Caco-2 (cell line): ENCODE measurements at regions not wholly inside any gene's neighbourhood (a gene's known extent, or its start where the extent isn't known, plus 50 kb on each side); places are given as distances from the start of the nearest gene placed in this dataset.

ENCODE experiments used
- BruUV-seq: library from RNA; stranded (reverse); fragments of 400-500 nt; replicated peaks from 2 replicates; lab custom pipeline; 2021; lab: Mats Ljungman, UMichigan
- CTCF ChIA-PET: fragments of 300-600 bp; sonication (Branson Sonifier 250); formaldehyde crosslinking; loops from one replicate; lab custom pipeline; 2022; ENCODE audit warnings: antibody characterized with exemption; lab: Charles Lee
- POLR2A ChIA-PET: fragments of 300-600 bp; sonication (Branson Sonifier 250); formaldehyde crosslinking; loops from one replicate; lab custom pipeline; 2022; ENCODE audit warnings: antibody characterized with exemption; lab: Charles Lee
- DNase-seq, 2 experiments: peaks; one replicate each; pipeline versions ENCODE4 v3.0.0 to v3.0.0-alpha.2; 2020 to 2022
- H3K27me3 ChIP-seq: replicated peaks from 2 replicates; pipeline ENCODE4 v1.6.0; 2011; ENCODE audit warnings: low read length; ENCODE audit not compliant: control insufficient read depth, insufficient read depth
- H3K36me3 ChIP-seq: 2 replicates; pipeline ENCODE4 v1.5.1; 2011; ENCODE audit warnings: low read length; ENCODE audit not compliant: control insufficient read depth, insufficient read depth
- H3K4me1 ChIP-seq: fragments of 250-450 bp; sonication (Bioruptor Pico); 2 replicates; pipeline ENCODE4 v1.5.1; 2020; ENCODE audit warnings: mild to moderate bottlenecking
- H3K4me3 ChIP-seq: 2 replicates; pipeline ENCODE4 v1.5.1; 2011; ENCODE audit warnings: low read depth, mild to moderate bottlenecking, control low read depth, low read length
- H3K9me3 ChIP-seq: fragments of 250-450 bp; sonication (Bioruptor Pico); 2 replicates; pipeline ENCODE4 v1.5.1; 2020; ENCODE audit warnings: mild to moderate bottlenecking, moderate library complexity
- H3K27ac Mint-ChIP-seq: one replicate; pipeline ENCODE4 v1.8.0; 2022; ENCODE audit warnings: mixed read lengths; ENCODE audit not compliant: unreplicated experiment
- H3K27me3 Mint-ChIP-seq: one replicate; pipeline ENCODE4 v1.8.0; 2022; ENCODE audit warnings: mixed read lengths; ENCODE audit not compliant: insufficient read depth, unreplicated experiment
- H3K36me3 Mint-ChIP-seq: one replicate; pipeline ENCODE4 v1.8.0; 2022; ENCODE audit warnings: mild to moderate bottlenecking, mixed read lengths; ENCODE audit not compliant: insufficient read depth, unreplicated experiment
- H3K4me1 Mint-ChIP-seq: one replicate; pipeline ENCODE4 v1.8.0; 2022; ENCODE audit warnings: low read depth, mixed read lengths; ENCODE audit not compliant: unreplicated experiment
- H3K4me3 Mint-ChIP-seq: one replicate; pipeline ENCODE4 v1.8.0; 2022; ENCODE audit warnings: mild to moderate bottlenecking, moderate library complexity, mixed read lengths; ENCODE audit not compliant: unreplicated experiment
- H3K9me3 Mint-ChIP-seq: one replicate; pipeline ENCODE4 v1.8.0; 2022; ENCODE audit warnings: mixed read lengths; ENCODE audit not compliant: unreplicated experiment
- CTCF ChIP-seq, 2 experiments: fragments of 200-600 bp in 1 of 2; IDR thresholded peaks; 1 replicate in 1 of 2; 2 replicates in 1 of 2; pipeline versions ENCODE4 v1.5.1 to v1.8.0; 2011 to 2022; ENCODE audit warnings: antibody characterized with exemption in 1 of 2, control low read depth in 1 of 2, inconsistent platforms in 1 of 2, low read depth in 1 of 2, low read length in 1 of 2, mild to moderate bottlenecking in 1 of 2, moderate library complexity in 1 of 2; ENCODE audit not compliant: insufficient read depth in 1 of 2, severe bottlenecking in 1 of 2, unreplicated experiment in 1 of 2
- intact Hi-C: fragments of 100-400 bp; cut with micrococcal nuclease; formaldehyde crosslinking; loops from one replicate; pipeline ENCODE4 v1.10.0; 2022; ENCODE audit not compliant: unreplicated experiment

- Histone ChIP-seq H3K36me3 (no peaks in the 10 kb centered on the region), H3K27me3 (peaks cover 1% of the 10 kb centered on the region; the same call in 1 of the 2 replicates), H3K9me3 (0 out of 2 replicates have a peak, but pooled peaks cover 5% of the 10 kb centered on the region), H3K4me3 (no peak overlapping the region), H3K4me1 (peaks cover 21% of the 10 kb centered on the region)
- H3K4me1 Mint-ChIP-seq = peaks cover 12% of the 10 kb centered on the region
- CTCF ChIA-PET = interaction anchor here (0.6 kb wide), 1 partner anchor 144 kb away, joined by 4 read pairs; no protein-coding TSS in a partner anchor
- BruUV-seq = no TSS peak
- H3K27me3 Mint-ChIP-seq = peaks cover 26% of the 10 kb centered on the region
- no peaks in the 10 kb centered on the region for H3K36me3 Mint-ChIP-seq
- no peak for DNase-seq
- H3K4me3 Mint-ChIP-seq = no peak overlapping the region
- POLR2A ChIA-PET = no interaction called here
- no peak overlapping the region for H3K27ac Mint-ChIP-seq
- TF ChIP-seq CTCF (IDR thresholded peaks at IDR 0.05; ENCODE audit: insufficient read depth in 1 of 2, low read depth in 1 of 2, low read length in 1 of 2, severe bottlenecking in 1 of 2, unreplicated experiment in 1 of 2) = no peak
- intact Hi-C loops = loop anchor here (2.0 kb wide), 2 partner anchors 55 to 67 kb away; partner anchors contain the start of gene GNB4
- no peaks in the 10 kb centered on the region for H3K9me3 Mint-ChIP-seq
These were observed 54.3 kb upstream of the GNB4 start for GRCh38 chr3:179505534-179505933.

DNA sequence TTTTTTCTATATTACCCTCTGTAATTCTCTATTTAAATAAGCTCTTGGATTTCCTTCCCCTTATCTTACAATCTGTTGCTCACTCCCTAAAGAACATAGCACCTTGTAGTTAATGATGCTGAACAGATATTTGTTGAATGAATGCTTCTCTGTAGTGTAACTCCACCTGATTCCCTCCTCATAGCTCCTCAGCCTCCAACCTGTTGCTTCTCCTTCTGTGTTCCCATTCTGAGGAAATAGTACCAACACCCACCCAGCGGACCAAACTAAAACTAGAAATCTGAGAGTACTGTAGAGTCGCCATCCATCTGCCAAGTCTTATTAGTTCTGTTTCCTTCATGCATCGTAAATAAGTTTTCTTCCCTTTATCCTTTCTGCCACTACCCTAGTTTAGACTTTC lies 55.5 kb upstream of the GNB4 start:
- Histone ChIP-seq H3K4me3 (no peak overlapping the region), H3K9me3 (0 out of 2 replicates have a peak, but pooled peaks cover 5% of the 10 kb centered on the region), H3K4me1 (peaks cover 21% of the 10 kb centered on the region), H3K36me3 (no peaks in the 10 kb centered on the region), H3K27me3 (peaks cover 1% of the 10 kb centered on the region; the same call in 1 of the 2 replicates)
- no peak for DNase-seq
- Mint-ChIP-seq H3K27me3 (peaks cover 27% of the 10 kb centered on the region), H3K4me3 (no peak overlapping the region), H3K27ac (no peak overlapping the region), H3K4me1 (peaks cover 12% of the 10 kb centered on the region), H3K36me3 (no peaks in the 10 kb centered on the region), H3K9me3 (no peaks in the 10 kb centered on the region)
- no peak for TF ChIP-seq CTCF (IDR thresholded peaks at IDR 0.05; ENCODE audit: insufficient read depth in 1 of 2, low read depth in 1 of 2, low read length in 1 of 2, severe bottlenecking in 1 of 2, unreplicated experiment in 1 of 2)
- ChIA-PET CTCF (no interaction called here), POLR2A (no interaction called here)
- no TSS peak for BruUV-seq
- intact Hi-C loops = no loop called here

DNA sequence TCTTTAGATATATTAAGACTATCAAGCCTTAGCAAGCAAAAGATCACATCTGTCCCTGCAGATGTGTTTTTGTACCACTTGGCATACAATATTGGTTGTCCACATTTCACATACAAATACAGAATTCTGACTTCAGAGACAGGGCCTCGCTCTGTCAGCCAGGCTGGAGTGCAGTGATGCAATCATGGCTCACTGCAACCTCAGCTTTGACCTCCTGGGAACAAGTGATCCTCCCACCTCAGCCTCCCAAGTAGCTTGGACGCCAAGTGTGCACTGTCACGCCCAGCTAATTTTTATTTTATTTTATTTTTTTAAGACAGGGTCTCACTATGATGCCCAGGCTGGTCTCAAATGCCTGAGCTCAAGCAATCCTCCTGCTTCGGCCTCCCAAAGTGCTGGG lies 53.0 kb upstream of the ACTL6A start:
- H3K27me3 ChIP-seq = peaks cover 1% of the 10 kb centered on the region; the same call in 1 of the 2 replicates
- no peak overlapping the region for H3K4me3 Mint-ChIP-seq
- H3K4me1 ChIP-seq = 0 out of 2 replicates have a peak, but pooled peaks cover 4% of the 10 kb centered on the region
- no peak for DNase-seq
- H3K4me1 Mint-ChIP-seq = peaks cover 7% of the 10 kb centered on the region
- H3K27me3 Mint-ChIP-seq = peaks cover 29% of the 10 kb centered on the region
- no peak overlapping the region for H3K4me3 ChIP-seq
- BruUV-seq = no TSS peak
- TF ChIP-seq CTCF (IDR thresholded peaks at IDR 0.05; ENCODE audit: insufficient read depth in 1 of 2, low read depth in 1 of 2, low read length in 1 of 2, severe bottlenecking in 1 of 2, unreplicated experiment in 1 of 2) = no peak
- POLR2A ChIA-PET = no interaction called here
- no peaks in the 10 kb centered on the region for H3K36me3 ChIP-seq
- no peaks in the 10 kb centered on the region for H3K36me3 Mint-ChIP-seq
- H3K9me3 Mint-ChIP-seq = no peaks in the 10 kb centered on the region
- no peaks in the 10 kb centered on the region for H3K9me3 ChIP-seq
- intact Hi-C loops = no loop called here
- CTCF ChIA-PET = no interaction called here
- no peak overlapping the region for H3K27ac Mint-ChIP-seq
